ENCODE measurements at regions not wholly inside any gene's neighbourhood (a gene's known extent, or its start where the extent isn't known, plus 50 kb on each side); places are given as distances from the start of the nearest gene placed in this dataset.

DNA sequence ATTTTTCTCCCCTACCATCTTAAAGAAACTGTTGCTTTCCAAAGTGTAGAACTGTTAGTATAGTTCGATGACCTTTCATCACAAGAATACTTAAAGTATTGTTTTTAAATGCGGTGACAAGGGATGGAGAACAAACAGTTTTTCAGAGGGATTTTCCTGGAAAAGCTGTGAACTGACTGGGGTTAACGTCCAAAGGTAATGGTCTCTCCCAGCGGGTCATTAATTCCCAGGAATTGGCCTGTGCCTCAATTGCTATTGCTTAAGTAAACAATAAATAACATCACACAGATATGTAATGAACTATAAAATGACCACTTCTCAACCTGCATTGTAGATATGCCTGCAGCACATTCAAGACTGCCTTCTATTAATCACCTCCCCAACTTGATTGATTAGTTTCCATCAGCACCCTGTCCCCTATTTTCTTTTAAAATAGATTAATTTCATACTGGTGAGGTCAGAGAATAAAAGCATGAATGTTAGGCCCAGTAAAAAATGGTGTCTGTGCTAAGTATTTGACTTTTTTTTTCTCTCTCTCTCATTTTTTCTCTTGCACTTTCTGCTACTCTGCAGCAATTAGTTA lies 268.2 kb downstream of the SAMD5 start:
- TF ChIP-seq, protein P1, sequence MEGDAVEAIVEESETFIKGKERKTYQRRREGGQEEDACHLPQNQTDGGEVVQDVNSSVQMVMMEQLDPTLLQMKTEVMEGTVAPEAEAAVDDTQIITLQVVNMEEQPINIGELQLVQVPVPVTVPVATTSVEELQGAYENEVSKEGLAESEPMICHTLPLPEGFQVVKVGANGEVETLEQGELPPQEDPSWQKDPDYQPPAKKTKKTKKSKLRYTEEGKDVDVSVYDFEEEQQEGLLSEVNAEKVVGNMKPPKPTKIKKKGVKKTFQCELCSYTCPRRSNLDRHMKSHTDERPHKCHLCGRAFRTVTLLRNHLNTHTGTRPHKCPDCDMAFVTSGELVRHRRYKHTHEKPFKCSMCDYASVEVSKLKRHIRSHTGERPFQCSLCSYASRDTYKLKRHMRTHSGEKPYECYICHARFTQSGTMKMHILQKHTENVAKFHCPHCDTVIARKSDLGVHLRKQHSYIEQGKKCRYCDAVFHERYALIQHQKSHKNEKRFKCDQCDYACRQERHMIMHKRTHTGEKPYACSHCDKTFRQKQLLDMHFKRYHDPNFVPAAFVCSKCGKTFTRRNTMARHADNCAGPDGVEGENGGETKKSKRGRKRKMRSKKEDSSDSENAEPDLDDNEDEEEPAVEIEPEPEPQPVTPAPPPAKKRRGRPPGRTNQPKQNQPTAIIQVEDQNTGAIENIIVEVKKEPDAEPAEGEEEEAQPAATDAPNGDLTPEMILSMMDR (IDR thresholded peaks at IDR 0.05) = no peak
- no peak for TF ChIP-seq POLR2A (IDR thresholded peaks at IDR 0.05)
